ENCODE measurements at regions not wholly inside any gene's neighbourhood (a gene's known extent, or its start where the extent isn't known, plus 50 kb on each side); places are given as distances from the start of the nearest gene placed in this dataset.
"Not testable (repeated sequence)": the region's sequence is repeated elsewhere in the genome, so short reads cannot be mapped to it uniquely, and the experiment has no call there.

DNA sequence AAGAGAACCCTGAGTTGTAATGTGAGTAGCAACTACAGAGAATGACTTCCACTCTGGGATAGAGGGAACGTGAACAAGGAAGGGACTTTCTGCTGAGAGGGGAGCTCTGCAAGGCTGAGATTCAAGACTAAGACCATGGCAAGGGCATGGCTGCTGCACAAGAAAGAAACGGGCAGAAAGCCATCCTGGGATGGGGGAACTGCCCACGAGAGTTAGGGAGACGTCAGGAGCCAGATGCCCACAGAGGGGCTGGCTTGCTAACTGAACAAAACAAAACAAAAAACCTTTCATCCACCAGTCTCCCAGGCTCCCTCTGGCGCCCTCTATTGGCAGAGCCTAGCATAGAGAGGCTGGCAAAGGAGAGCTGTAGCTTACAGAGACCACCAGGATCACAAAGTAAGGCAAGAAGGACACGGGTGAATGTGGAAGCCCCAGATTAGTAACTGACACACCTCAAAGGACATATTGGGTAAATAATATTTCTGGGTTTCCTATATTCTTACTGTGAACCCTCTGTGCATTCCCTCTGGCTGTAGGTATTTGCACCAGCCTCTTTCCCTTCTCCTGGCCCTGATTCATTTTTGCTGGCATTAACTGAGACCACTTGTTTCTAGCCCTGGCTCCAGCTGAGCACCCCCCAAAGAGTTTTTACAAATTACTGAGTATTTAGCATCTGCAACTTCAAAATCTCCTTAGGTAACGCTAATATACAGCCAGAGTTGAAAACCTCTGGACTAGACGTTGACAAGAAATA is 338.3 kb downstream of the EMP1 start:
- Mint-ChIP-seq H3K36me3 (ENCODE audit: low read depth) (no peaks in the 10 kb centered on the region), H3K4me3 (no peak overlapping the region), H3K4me1 (peaks cover 2% of the 10 kb centered on the region), H3K27ac (no peak overlapping the region), H3K27me3 (peaks cover 13% of the 10 kb centered on the region), H3K9me3 (no peaks in the 10 kb centered on the region)
- CTCF ChIA-PET: interaction anchor here (0.6 to 1.8 kb wide), 3 partner anchors 8 to 16 kb away, joined by 3 to 6 read pairs (median 3); no protein-coding TSS in a partner anchor
- peak; percentile 60 for DNase-seq
- POLR2A ChIA-PET: no interaction called here

DNA sequence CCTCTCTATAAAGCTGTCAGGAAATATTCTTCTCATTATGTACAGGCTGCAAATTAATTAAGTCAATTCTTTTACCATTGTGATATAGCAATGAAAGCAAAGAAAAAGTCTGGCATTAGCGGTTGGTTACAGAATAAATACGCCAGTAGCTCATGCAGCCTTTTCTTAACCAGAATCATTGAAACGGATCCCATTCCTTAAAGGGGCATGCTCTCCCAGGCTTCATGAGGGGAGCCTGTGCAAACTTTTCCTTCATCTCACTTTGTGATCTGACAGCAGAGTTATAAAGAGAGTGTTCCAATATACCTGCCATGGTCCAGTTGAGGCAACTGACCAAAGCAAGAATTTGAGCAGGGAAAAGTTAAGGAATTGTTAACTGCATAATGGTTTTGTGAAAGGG is 337.7 kb downstream of the EMP1 start:
- POLR2A ChIA-PET: no interaction called here
- no peak overlapping the region for H3K4me3 Mint-ChIP-seq
- no peaks in the 10 kb centered on the region for H3K9me3 Mint-ChIP-seq
- DNase-seq: no peak
- peaks cover 2% of the 10 kb centered on the region for H3K4me1 Mint-ChIP-seq
- no peak overlapping the region for H3K27ac Mint-ChIP-seq
- no peaks in the 10 kb centered on the region for H3K36me3 Mint-ChIP-seq (ENCODE audit: low read depth)
- H3K27me3 Mint-ChIP-seq: peaks cover 13% of the 10 kb centered on the region
- CTCF ChIA-PET: interaction anchor here (0.6 kb wide), 1 partner anchor 15 kb away, joined by 3 read pairs; no protein-coding TSS in a partner anchor

DNA sequence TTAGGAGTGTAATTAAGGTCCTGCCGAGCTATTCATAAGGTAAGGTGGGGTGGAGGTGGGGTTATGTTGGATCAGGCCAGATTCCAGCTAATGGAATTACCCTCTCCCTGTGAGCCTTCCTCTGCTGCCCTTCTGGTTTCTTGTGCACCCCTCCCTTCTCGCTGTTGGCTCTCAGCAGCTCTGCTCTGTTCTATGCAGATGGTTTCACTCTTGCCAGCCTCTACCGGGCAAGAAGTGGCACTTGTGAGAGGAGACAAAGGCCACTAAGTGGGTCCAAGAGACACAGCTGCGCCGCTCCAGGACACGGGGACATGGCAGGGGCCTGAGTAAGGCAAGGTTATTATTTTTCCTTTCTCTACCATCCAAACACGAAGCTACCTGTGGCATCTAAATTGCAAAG is 334.4 kb downstream of the EMP1 start:
- H3K4me1 Mint-ChIP-seq: no peaks in the 10 kb centered on the region
- no peak overlapping the region for H3K27ac Mint-ChIP-seq
- no peaks in the 10 kb centered on the region for H3K36me3 Mint-ChIP-seq (ENCODE audit: low read depth)
- peaks cover 5% of the 10 kb centered on the region for H3K27me3 Mint-ChIP-seq
- no peak overlapping the region for H3K4me3 Mint-ChIP-seq
- H3K9me3 Mint-ChIP-seq: no peaks in the 10 kb centered on the region
- POLR2A ChIA-PET: no interaction called here
- CTCF ChIA-PET: no interaction called here
- DNase-seq: no peak

DNA sequence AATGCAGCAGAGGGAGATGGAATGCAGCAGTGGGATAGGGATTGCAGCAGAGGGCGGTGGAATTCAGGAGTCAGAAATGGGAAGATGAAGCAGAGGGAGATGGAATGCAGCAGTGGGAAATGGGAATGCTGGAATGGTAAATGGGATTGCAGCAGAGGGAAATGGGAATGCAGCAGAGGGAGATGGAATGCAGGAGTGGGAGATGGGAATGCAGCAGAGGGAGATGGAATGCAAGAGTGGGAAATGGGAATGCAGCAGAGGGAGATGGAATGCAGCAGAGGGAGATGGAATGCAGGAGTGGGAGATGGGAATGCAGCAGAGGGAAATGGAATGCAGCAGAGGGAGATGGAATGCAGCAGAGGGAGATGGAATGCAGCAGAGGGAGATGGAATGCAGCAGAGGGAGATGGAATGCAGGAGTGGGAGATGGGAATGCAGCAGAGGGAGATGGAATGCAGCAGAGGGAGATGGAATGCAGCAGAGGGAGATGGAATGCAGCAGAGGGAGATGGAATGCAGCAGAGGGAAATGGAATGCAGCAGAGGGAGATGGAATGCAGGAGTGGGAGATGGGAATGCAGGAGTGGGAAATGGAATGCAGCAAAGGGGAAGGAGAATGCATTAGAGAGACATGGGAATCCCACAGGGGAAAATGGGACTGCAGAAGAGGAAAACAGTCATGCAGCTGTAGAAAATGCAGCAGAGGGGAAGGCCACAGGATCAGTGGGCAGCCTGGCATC is 329.8 kb downstream of the EMP1 start:
- POLR2A ChIA-PET; H3K4me3 Mint-ChIP-seq; H3K4me1 Mint-ChIP-seq; DNase-seq; H3K27ac Mint-ChIP-seq; H3K36me3 Mint-ChIP-seq (ENCODE audit: low read depth); H3K27me3 Mint-ChIP-seq; H3K9me3 Mint-ChIP-seq; CTCF ChIA-PET: not testable (repeated sequence)

DNA sequence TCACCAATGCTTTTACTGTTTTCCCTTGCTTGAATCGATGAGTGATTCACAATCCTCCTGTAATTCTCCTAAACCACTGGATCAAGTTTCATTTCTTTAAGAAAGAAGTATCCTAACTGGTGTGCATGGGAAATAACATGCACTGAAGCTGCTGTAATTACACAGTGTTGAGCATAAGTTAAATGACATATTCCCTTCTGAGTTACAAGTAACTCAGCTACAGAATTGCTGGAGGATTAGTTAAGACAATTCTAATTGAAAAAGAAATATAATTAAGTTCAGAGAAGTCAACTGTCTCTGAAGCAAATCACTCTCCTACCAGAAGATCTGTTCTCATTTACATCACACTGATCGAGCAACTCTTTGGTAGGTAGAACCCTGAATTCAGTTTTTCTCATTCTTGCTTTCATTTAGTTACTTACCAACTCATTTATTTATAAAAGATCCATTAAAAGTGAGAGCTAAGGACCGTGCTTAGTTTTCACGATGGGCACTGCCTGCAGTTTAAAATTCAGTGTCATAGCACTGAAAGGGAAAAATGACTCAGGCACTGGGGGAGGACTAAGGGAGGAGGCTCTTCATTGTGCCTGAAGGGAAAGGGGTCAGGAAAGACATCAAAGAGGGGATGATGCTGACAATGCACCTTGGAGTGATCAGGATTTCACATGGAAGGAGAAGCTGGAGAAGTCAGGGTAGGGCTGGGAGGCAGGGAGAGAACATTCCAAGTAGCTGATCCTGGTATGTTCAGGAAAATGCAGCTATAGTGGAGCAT is 327.2 kb downstream of the EMP1 start:
- ChIA-PET POLR2A (no interaction called here), CTCF (interaction anchor here (1.7 kb wide), 1 partner anchor 12 kb away, joined by 6 read pairs; no protein-coding TSS in a partner anchor)
- Mint-ChIP-seq H3K36me3 (ENCODE audit: low read depth) (no peaks in the 10 kb centered on the region), H3K4me1 (no peaks in the 10 kb centered on the region), H3K27ac (no peak overlapping the region), H3K27me3 (no peaks in the 10 kb centered on the region), H3K9me3 (no peaks in the 10 kb centered on the region), H3K4me3 (no peak overlapping the region)
- DNase-seq: no peak

DNA sequence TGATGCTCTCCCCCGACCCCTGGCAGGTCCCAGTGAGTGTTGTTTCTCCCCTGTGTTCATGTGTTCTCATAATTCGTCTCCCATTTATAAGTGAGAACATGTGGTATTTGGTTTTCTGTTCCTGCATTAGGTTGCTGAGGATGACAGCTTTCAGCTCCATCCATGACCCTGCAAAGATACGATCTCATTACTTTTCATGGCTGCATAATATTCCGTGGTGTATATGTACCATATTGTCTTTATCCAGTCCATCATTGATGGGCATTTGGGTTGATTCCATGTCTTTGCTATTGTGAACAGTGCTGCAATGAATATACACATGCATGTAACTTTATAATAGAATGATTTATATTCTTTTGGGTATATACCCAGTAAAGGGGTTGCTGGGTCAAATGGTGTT is 321.5 kb downstream of the EMP1 start:
- not testable (repeated sequence) for H3K27ac Mint-ChIP-seq
- POLR2A ChIA-PET: interaction anchor here (0.6 kb wide), 1 partner anchor 22 kb away, joined by 4 read pairs; no protein-coding TSS in a partner anchor

DNA sequence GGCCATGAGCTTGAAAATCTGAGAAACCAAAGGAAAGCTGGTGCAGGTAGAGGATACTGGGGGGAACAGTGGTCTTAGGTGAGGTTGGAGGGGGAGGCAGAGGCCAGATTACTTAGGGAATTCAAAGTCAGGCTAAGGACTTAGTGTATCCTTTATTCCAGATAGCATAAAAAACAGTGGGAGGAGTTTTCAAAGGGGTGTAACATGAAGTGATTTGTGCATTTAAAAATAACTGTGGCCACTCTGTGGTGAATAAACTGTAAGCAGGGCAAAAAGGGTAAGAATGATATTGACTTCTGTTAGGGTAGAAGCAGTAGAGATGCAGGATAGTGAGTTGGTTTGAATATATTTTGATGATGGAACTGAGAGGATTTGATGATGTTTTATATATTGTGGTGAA is 313.2 kb downstream of the EMP1 start:
- Mint-ChIP-seq H3K36me3 (ENCODE audit: low read depth) (no peaks in the 10 kb centered on the region), H3K4me3 (no peak overlapping the region), H3K9me3 (peaks cover 3% of the 10 kb centered on the region), H3K27me3 (peaks cover 2% of the 10 kb centered on the region), H3K27ac (no peak overlapping the region), H3K4me1 (no peaks in the 10 kb centered on the region)
- POLR2A ChIA-PET: no interaction called here
- CTCF ChIA-PET: interaction anchor here (1.6 kb wide), 1 partner anchor 11 kb away, joined by 4 read pairs; no protein-coding TSS in a partner anchor
- no peak for DNase-seq

More for the DNA sequence above, 321.5 kb downstream of the EMP1 start:
- DNase-seq; H3K36me3 Mint-ChIP-seq (ENCODE audit: low read depth); H3K9me3 Mint-ChIP-seq; CTCF ChIA-PET; H3K4me3 Mint-ChIP-seq; H3K27me3 Mint-ChIP-seq; H3K4me1 Mint-ChIP-seq: not testable (repeated sequence)

DNA sequence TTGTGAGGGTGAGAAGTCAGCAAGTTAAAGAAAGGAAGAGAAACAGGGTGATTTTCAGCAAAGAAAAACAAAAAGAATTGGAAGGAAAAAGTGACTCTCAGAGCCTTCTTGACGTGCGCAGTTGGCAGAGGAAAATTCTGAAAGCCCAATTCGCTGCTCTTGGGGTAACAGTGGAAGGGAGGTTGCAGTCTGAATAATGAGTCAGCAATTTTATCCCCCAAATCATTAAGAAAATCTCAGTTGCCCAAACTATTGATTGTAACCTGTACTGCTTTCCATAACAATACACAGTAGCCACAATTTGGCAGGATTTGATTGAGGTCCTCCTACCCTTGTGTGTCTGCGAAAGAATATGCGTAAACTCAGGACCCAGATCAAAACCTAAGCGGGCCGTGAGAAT is 309.1 kb downstream of the EMP1 start:
- no peak overlapping the region for H3K4me3 Mint-ChIP-seq
- CTCF ChIA-PET: interaction anchor here (0.7 kb wide), 1 partner anchor 280 kb away, joined by 3 read pairs; no protein-coding TSS in a partner anchor

DNA sequence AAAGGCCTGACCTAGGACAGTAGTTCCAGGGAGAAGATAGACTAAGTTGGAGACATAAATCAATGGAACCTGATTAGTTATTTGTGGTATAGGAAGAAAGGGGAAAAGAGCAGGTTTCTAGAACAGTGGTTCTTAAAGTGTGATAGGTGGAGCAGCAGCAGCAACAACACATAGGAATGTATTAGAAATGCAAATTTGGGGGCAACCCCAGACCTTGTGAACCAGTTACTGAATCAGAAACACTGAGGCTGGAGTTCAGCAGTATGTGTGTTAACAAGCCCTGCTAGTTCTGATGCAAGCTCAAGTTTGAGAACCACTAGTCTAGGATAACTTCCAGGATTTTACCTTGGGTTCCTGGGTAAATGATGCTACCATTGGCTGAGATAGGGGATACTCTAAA is 308.7 kb downstream of the EMP1 start:
- ChIA-PET CTCF (interaction anchor here (0.7 kb wide), 1 partner anchor 281 kb away, joined by 3 read pairs; no protein-coding TSS in a partner anchor), POLR2A (interaction anchor here (0.5 kb wide), 1 partner anchor 666 kb away, joined by 3 read pairs; no protein-coding TSS in a partner anchor)
- Mint-ChIP-seq H3K27me3 (peaks cover 3% of the 10 kb centered on the region), H3K27ac (no peak overlapping the region), H3K36me3 (ENCODE audit: low read depth) (no peaks in the 10 kb centered on the region), H3K4me1 (no peaks in the 10 kb centered on the region), H3K9me3 (no peaks in the 10 kb centered on the region), H3K4me3 (no peak overlapping the region)
- DNase-seq: no peak

More for the DNA sequence above, 309.1 kb downstream of the EMP1 start:
- POLR2A ChIA-PET: interaction anchor here (0.5 kb wide), 1 partner anchor 667 kb away, joined by 3 read pairs; no protein-coding TSS in a partner anchor
- DNase-seq: no peak
- Mint-ChIP-seq H3K27me3 (peaks cover 3% of the 10 kb centered on the region), H3K9me3 (no peaks in the 10 kb centered on the region), H3K27ac (no peak overlapping the region), H3K4me1 (no peaks in the 10 kb centered on the region), H3K36me3 (ENCODE audit: low read depth) (no peaks in the 10 kb centered on the region)

DNA sequence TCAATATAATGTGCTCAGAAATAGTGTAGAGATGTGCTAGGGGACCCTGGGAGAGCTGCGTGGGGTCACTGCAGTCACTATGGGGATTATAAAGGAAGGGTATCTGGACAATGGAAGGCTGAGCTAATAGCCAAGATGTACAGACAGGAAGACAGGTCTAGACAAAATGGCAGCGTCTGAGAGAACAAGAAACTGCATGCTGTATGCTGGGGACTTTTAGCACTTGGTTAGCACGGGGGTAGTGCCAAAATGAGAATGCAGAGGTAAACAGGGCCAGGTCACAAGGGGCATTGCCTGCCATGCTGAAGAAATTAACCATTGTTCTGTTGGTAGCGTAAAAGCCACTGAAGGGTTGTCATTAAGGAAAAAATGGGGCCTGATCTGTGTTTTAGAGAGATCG is 308.2 kb downstream of the EMP1 start:
- Mint-ChIP-seq H3K36me3 (ENCODE audit: low read depth) (no peaks in the 10 kb centered on the region), H3K4me1 (no peaks in the 10 kb centered on the region), H3K27me3 (peaks cover 3% of the 10 kb centered on the region), H3K9me3 (no peaks in the 10 kb centered on the region), H3K27ac (no peak overlapping the region), H3K4me3 (no peak overlapping the region)
- ChIA-PET CTCF (interaction anchor here (0.7 kb wide), 1 partner anchor 281 kb away, joined by 3 read pairs; no protein-coding TSS in a partner anchor), POLR2A (interaction anchor here (0.5 kb wide), 1 partner anchor 666 kb away, joined by 3 read pairs; no protein-coding TSS in a partner anchor)
- DNase-seq: no peak

DNA sequence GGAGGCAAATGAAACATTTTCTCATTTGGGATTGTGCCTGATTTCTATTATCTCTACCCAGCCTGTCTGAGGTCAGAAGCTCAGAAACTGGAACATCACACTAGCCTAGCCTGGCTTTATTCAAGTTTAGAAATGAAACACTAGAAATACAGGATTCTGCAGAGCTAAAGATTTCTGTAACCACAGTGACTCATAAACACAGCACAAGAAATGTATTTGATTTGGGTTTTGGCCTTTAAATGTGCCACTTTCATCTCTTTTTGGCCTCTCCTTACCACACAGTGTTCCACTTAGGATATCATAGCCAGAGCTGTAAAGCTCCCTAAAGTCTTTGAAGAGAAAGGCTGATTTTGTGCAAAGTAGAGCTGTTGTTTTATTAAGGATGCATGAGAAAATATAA is 307.5 kb downstream of the EMP1 start:
- Mint-ChIP-seq H3K27me3 (peaks cover 3% of the 10 kb centered on the region), H3K36me3 (ENCODE audit: low read depth) (no peaks in the 10 kb centered on the region), H3K27ac (no peak overlapping the region), H3K9me3 (no peaks in the 10 kb centered on the region), H3K4me1 (no peaks in the 10 kb centered on the region), H3K4me3 (no peak overlapping the region)
- DNase-seq: no peak
- ChIA-PET CTCF (no interaction called here), POLR2A (no interaction called here)

DNA sequence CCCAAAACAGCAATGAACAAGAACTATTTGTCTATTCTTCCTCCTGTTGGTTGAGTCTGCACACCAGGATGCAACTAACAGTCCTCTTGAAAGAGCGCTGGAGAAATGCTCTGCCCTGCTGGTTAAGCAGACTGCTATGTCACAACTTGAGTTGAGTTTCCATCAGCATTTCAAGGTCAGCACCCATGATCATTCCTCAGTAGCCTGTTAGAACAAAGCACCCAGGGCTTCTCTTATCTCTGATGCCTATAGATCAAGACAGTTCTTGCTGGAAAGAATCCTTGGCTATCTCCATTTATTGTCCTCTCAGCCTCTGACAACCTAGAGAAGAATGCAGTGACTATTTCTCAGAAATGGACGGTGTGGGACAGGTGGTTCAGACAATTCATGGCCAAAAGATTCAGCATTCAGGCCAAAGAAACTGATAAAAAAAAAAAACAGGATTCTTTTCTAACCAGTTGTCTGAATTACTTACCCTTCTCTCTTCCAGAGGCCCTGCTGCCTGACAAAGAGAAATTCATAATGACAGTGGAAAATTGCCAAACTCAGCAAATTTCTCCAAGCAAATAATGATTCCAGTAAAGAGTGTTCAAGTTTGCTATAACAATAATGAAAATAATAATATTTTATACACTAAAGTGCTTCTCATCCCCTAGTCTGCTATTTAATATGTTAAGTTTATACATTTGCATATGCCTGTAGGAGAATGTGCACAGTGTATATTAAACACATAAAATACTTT is 306.7 kb downstream of the EMP1 start:
- no peak overlapping the region for H3K4me3 Mint-ChIP-seq
- H3K27me3 Mint-ChIP-seq: peaks cover 3% of the 10 kb centered on the region
- no peaks in the 10 kb centered on the region for H3K36me3 Mint-ChIP-seq (ENCODE audit: low read depth)
- H3K27ac Mint-ChIP-seq: no peak overlapping the region
- CTCF ChIA-PET: no interaction called here
- POLR2A ChIA-PET: no interaction called here
- no peaks in the 10 kb centered on the region for H3K9me3 Mint-ChIP-seq
- H3K4me1 Mint-ChIP-seq: no peaks in the 10 kb centered on the region
- DNase-seq: no peak
